ENCODE measurements at regions not wholly inside any gene's neighbourhood (a gene's known extent, or its start where the extent isn't known, plus 50 kb on each side); places are given as distances from the start of the nearest gene placed in this dataset.

DNA sequence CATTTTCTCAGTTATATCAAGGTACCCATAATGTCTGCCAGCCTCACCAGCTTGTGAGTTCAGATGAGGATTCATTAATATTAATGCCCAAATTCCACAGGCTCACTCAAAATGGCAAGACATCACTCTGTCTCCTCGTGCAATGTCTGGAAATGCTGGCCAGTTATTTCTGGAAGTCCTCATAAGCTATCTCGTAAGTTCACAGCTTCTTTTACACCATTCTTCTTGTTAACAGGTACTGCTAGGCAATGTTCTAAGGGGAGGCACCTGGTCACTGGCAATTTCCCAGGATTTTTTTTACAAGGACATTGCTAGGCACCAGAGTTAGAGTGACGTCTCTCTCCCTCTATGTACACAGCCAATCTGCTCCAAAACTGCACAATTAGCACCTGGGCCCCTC is 80.2 kb upstream of the SEMA3C start:
- Histone ChIP-seq H3K9ac (replicated peaks; ENCODE audit: extremely low read depth, insufficient read depth, low read length) (no peak overlapping the region), H3K9me3 (replicated peaks; ENCODE audit: control insufficient read depth, insufficient read depth, low read length) (no peaks in the 10 kb centered on the region), H3K4me1 (ENCODE audit: control insufficient read depth, extremely low read depth, insufficient read depth, low read length) (no peaks in the 10 kb centered on the region), H4K20me1 (replicated peaks; ENCODE audit: control insufficient read depth, extremely low read depth, insufficient read depth, low read length) (no peaks in the 10 kb centered on the region), H2AFZ (ENCODE audit: low read depth, low read length) (no peak overlapping the region), H3K79me2 (ENCODE audit: control insufficient read depth, insufficient read depth, low read length) (no peaks in the 10 kb centered on the region), H3K27ac (ENCODE audit: insufficient read depth, low read depth, low read length) (no peak overlapping the region), H3K9me1 (replicated peaks; ENCODE audit: control insufficient read depth, extremely low read depth, insufficient read depth, low read length) (no peaks in the 10 kb centered on the region), H3K4me2 (ENCODE audit: insufficient read depth, low read length) (no peak overlapping the region), H3K36me3 (ENCODE audit: control insufficient read depth in 2 of 2, extremely low read depth in 1 of 2, insufficient read depth in 2 of 2, low read length in 2 of 2) (no peaks in the 10 kb centered on the region), H3K4me3 (replicated peaks in 1 of 3; ENCODE audit: insufficient read depth in 1 of 3, low read depth in 1 of 3, low read length in 3 of 3) (no peak overlapping the region), H3K27me3 (ENCODE audit: control insufficient read depth in 2 of 2, insufficient read depth in 2 of 2, low read length in 2 of 2) (peaks cover 0 to 1% of the 10 kb centered on the region in 2 experiments)
- FAIRE-seq, result no peak
- intact Hi-C loops (cut with micrococcal nuclease), result no loop called here
- no TSS peak for BruUV-seq (replicated peaks)
- TF ChIP-seq POLR2AphosphoS5 (IDR thresholded peaks at IDR 0.05; ENCODE audit: insufficient read depth, low read depth, low read length) (no peak), EZH2 (IDR thresholded peaks at IDR 0.05; ENCODE audit: borderline replicate concordance, low read depth, low read length, severe bottlenecking) (no peak), JUN (IDR thresholded peaks at IDR 0.05; ENCODE audit: borderline replicate concordance, insufficient read depth, insufficient read length, low read depth) (no peak), GATA2 (IDR thresholded peaks at IDR 0.05; ENCODE audit: insufficient read depth, insufficient read length, low read depth, low read length) (no peak), FOS (IDR thresholded peaks at IDR 0.05; ENCODE audit: borderline replicate concordance, insufficient read depth, low read length) (no peak), POLR2A (IDR thresholded peaks at IDR 0.05; ENCODE audit: low read depth, low read length) (no peak), MYC (IDR thresholded peaks at IDR 0.05; ENCODE audit: low read depth, low read length) (no peak)
- TF ChIP-seq, protein P1, sequence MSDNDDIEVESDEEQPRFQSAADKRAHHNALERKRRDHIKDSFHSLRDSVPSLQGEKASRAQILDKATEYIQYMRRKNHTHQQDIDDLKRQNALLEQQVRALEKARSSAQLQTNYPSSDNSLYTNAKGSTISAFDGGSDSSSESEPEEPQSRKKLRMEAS (IDR thresholded peaks at IDR 0.05; ENCODE audit: insufficient read depth, insufficient read length), result no peak
- TF ChIP-seq, protein P2, sequence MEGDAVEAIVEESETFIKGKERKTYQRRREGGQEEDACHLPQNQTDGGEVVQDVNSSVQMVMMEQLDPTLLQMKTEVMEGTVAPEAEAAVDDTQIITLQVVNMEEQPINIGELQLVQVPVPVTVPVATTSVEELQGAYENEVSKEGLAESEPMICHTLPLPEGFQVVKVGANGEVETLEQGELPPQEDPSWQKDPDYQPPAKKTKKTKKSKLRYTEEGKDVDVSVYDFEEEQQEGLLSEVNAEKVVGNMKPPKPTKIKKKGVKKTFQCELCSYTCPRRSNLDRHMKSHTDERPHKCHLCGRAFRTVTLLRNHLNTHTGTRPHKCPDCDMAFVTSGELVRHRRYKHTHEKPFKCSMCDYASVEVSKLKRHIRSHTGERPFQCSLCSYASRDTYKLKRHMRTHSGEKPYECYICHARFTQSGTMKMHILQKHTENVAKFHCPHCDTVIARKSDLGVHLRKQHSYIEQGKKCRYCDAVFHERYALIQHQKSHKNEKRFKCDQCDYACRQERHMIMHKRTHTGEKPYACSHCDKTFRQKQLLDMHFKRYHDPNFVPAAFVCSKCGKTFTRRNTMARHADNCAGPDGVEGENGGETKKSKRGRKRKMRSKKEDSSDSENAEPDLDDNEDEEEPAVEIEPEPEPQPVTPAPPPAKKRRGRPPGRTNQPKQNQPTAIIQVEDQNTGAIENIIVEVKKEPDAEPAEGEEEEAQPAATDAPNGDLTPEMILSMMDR (IDR thresholded peaks at IDR 0.05; ENCODE audit: extremely low read depth in 1 of 2, insufficient read depth in 1 of 2, low read depth in 1 of 2, low read length in 2 of 2), result no peak
- ChIA-PET POLR2A (no interaction called here), CTCF (interaction anchor here (1.3 kb wide), 1 partner anchor 8 kb away, joined by 4 read pairs; no protein-coding TSS in a partner anchor)
- no peak for DNase-seq (ENCODE audit: low read depth, low spot score)
- dilution Hi-C loops (cut with MboI; ENCODE audit: extremely low pct_ligation_motif_present, low sequenced_read_pairs), result no loop called here
